Adrenal gland (tissue), 9 donors: ENCODE measurements at regions not wholly inside any gene's neighbourhood (a gene's known extent, or its start where the extent isn't known, plus 50 kb on each side); places are given as distances from the start of the nearest gene placed in this dataset.
A peak's percentile ranks its signal among the peaks of the same experiment; 100 is the strongest.

Experiments
- DNase-seq, 7 donors: peaks; one replicate each; pipeline ENCODE4 v3.0.0-alpha.2; 2019 to 2020
- H3K27ac ChIP-seq, 5 donors: fragments of 200-600 bp; sonication (generic) in 4 of 5; 1 replicate in 3 of 5; 2 replicates in 2 of 5; pipeline versions ENCODE4 v1.5.1 to v1.8.0; 2016 to 2020; ENCODE audit warnings: mild to moderate bottlenecking in 1 of 5
- H3K27me3 ChIP-seq: fragments of 200-600 bp; 2 replicates; pipeline ENCODE4 v1.8.0; 2021
- H3K36me3 ChIP-seq, 2 donors: fragments of 200-600 bp; replicated peaks in 1 of 2; 1 replicate in 1 of 2; 2 replicates in 1 of 2; pipeline versions ENCODE4 v1.5.1 to v1.8.0; 2018 to 2022
- H3K4me1 ChIP-seq, 2 donors: fragments of 200-600 bp; replicated peaks in 1 of 2; 1 replicate in 1 of 2; 2 replicates in 1 of 2; pipeline versions ENCODE4 v1.5.1 to v1.8.0; 2018 to 2021
- H3K4me3 ChIP-seq, 4 donors: fragments of 200-600 bp; sonication (generic) in 3 of 4; one replicate each; pipeline ENCODE4 v1.5.1; 2016 to 2018
- H3K9me3 ChIP-seq, 3 donors: fragments of 200-600 bp; sonication (generic) in 1 of 3; replicated peaks in 1 of 3; 1 replicate in 2 of 3; 2 replicates in 1 of 3; pipeline versions ENCODE4 v1.5.1 to v1.8.0; 2016 to 2021
- POLR2A ChIP-seq, 2 donors: fragments of 450-650 bp; IDR thresholded peaks; one replicate each; pipeline ENCODE4 v1.6.1; 2017; ENCODE audit warnings: antibody characterized with exemption in 2 of 2, mild to moderate bottlenecking in 2 of 2, moderate library complexity in 1 of 2
- WGBS, 4 donors: extraction: QIAGEN DNeasy Blood & Tissue Kit in 2 of 4; methylation state at CpG; one replicate each; pipeline versions ENCODE4 v1.1.5 to v1.1.7; 2013 to 2017; 5-methylcytosine and 5-hydroxymethylcytosine counted together
- intact Hi-C, 2 donors: fragments of 100-400 bp; cut with DNase I; formaldehyde crosslinking; loops; one replicate each; pipeline versions ENCODE4 v1.14.1 to v1.15.0; 2022 to 2023
- TF ChIP-seq, protein P1 (sequence below), 6 experiments: fragments of 450-650 bp in 4 of 6; fragments of 200-600 bp in 2 of 6; sonication (generic) in 1 of 6; IDR thresholded peaks; 1 replicate in 5 of 6; 2 replicates in 1 of 6; pipeline versions ENCODE4 v1.5.1 to v1.8.0; 2016 to 2021; ENCODE audit warnings: antibody characterized with exemption in 6 of 6, mild to moderate bottlenecking in 2 of 6, moderate library complexity in 1 of 6
- donor health status: healthy with polysubstance abuse.
- donor health status: Bipolar disorder and iron deficiency.
- donor health status: DM: yes; HTN: yes; CAD: no.
- donor health status: DM: no; HTN: no; CAD: no.
- donor health status: DM: no; HTN: no; CAD: no.

DNA sequence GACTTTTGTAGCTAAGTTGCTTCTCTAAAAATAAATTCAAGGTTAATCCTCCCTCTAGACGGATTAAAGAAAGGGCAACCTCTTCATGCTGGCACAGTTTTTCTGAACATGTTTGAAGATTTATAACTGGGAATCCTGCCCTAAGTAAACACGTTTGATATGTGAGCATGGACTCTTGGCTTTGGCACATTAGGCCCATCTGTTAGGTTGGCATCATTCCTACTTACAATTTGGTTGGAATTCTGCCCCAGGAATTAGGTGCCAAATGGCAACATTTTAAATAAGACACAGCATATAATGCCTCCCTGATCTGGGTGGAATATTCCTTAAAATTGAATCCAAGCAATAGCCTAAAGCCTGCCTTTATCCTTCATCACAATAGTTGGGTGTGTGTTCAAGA lies 372.3 kb upstream of the CDH18 start:
- TF ChIP-seq, protein P1, sequence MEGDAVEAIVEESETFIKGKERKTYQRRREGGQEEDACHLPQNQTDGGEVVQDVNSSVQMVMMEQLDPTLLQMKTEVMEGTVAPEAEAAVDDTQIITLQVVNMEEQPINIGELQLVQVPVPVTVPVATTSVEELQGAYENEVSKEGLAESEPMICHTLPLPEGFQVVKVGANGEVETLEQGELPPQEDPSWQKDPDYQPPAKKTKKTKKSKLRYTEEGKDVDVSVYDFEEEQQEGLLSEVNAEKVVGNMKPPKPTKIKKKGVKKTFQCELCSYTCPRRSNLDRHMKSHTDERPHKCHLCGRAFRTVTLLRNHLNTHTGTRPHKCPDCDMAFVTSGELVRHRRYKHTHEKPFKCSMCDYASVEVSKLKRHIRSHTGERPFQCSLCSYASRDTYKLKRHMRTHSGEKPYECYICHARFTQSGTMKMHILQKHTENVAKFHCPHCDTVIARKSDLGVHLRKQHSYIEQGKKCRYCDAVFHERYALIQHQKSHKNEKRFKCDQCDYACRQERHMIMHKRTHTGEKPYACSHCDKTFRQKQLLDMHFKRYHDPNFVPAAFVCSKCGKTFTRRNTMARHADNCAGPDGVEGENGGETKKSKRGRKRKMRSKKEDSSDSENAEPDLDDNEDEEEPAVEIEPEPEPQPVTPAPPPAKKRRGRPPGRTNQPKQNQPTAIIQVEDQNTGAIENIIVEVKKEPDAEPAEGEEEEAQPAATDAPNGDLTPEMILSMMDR (IDR thresholded peaks at IDR 0.05): no peak
- TF ChIP-seq POLR2A (IDR thresholded peaks at IDR 0.05): no peak
- Histone ChIP-seq H3K27ac (no peak overlapping the region), H3K9me3 (no peaks in the 10 kb centered on the region), H3K27me3 (no peaks in the 10 kb centered on the region), H3K4me3 (no peak overlapping the region), H3K4me1 (no peaks in the 10 kb centered on the region), H3K36me3 (no peaks in the 10 kb centered on the region)
- 16 to 23% (median 21%) methylated on average over 2 of the region's 2 CpGs for WGBS, 4 donors
- peak in 1 of 7 donors; percentile 2 for DNase-seq
- intact Hi-C loops: no loop called here

DNA sequence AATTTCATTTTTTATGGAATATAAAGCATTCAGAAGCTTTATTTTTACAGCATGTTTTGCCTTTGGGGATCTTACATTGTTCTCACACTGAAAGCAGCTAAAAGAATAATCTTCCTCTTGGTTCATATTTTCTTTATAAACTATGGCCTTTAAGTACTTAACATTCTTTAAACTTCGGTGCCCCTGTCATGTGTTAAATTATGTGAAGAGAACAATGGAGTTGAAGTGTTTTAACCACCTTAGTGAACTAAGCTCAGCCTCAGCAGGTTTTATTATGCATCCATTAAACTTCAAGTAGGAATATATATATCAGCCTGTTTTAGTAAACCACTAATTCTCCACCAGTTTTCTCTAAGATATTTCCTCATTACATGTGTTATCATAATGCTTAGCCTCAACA lies 371.4 kb upstream of the CDH18 start:
- Histone ChIP-seq H3K27me3 (no peaks in the 10 kb centered on the region), H3K9me3 (no peaks in the 10 kb centered on the region), H3K4me1 (no peaks in the 10 kb centered on the region), H3K4me3 (no peak overlapping the region), H3K27ac (no peak overlapping the region), H3K36me3 (no peaks in the 10 kb centered on the region)
- DNase-seq: no peak
- 27 to 43% (median 32%) methylated on average over 1 of the region's 1 CpG for WGBS, 4 donors
- intact Hi-C loops: no loop called here
- TF ChIP-seq, protein P1 (IDR thresholded peaks at IDR 0.05): no peak
- TF ChIP-seq POLR2A (IDR thresholded peaks at IDR 0.05): no peak

DNA sequence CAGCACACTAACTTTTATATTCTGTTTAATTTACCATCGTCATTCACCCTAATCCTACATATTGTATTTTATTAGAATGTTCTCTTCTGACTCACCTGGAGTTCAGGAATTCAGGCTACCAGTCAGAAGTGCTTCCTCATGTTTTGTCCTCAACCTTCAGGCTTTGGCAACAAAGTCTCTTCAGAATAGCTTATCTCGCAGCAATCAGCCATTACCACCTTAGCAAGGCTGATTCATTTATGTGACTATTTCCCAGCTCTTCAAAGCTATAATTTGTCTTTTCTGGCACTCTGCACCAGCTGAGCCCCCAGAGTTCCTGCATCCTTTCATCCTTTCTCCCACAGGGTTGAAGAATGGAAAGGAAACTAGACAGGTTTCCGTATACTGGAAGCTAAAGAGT lies 365.5 kb upstream of the CDH18 start:
- Histone ChIP-seq H3K4me3 (no peak overlapping the region), H3K9me3 (no peaks in the 10 kb centered on the region), H3K27ac (no peak overlapping the region), H3K4me1 (no peaks in the 10 kb centered on the region), H3K36me3 (no peaks in the 10 kb centered on the region), H3K27me3 (no peaks in the 10 kb centered on the region)
- 47 to 73% (median 58%) methylated on average over 3 of the region's 3 CpGs for WGBS, 4 donors
- no peak for TF ChIP-seq POLR2A (IDR thresholded peaks at IDR 0.05)
- TF ChIP-seq, protein P1 (IDR thresholded peaks at IDR 0.05): no peak
- DNase-seq: no peak
- intact Hi-C loops: no loop called here

DNA sequence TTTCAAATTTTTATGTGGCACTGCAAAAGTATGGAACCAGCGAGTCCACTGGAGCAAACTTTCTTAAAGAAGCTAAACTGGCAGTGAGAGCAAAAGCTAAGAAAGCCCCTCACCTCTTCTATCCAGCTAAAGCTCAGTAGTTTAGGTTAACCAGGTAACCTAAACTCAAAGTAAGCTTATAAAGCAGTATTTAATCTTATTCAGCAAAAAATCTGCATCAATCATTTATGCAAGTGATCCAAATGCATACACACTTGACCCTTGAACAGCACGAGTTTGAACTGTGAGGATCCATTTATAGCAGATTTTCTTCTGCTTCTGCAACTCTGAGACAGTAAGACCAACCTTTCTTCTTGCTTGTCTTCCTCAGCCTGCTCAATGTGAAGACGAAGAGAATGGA lies 363.8 kb upstream of the CDH18 start:
- H3K27me3 ChIP-seq: no peaks in the 10 kb centered on the region
- no peak overlapping the region for H3K27ac ChIP-seq
- no peaks in the 10 kb centered on the region for H3K4me1 ChIP-seq
- no peaks in the 10 kb centered on the region for H3K36me3 ChIP-seq
- 81 to 93% (median 84%) methylated on average over 3 of the region's 3 CpGs for WGBS, 4 donors
- no peak for DNase-seq
- H3K9me3 ChIP-seq: no peaks in the 10 kb centered on the region
- no peak overlapping the region for H3K4me3 ChIP-seq
- intact Hi-C loops: no loop called here
- no peak for TF ChIP-seq POLR2A (IDR thresholded peaks at IDR 0.05)
- TF ChIP-seq, protein P1 (IDR thresholded peaks at IDR 0.05): no peak
